ENCODE measurements at regions not wholly inside any gene's neighbourhood (a gene's known extent, or its start where the extent isn't known, plus 50 kb on each side); places are given as distances from the start of the nearest gene placed in this dataset.

DNA sequence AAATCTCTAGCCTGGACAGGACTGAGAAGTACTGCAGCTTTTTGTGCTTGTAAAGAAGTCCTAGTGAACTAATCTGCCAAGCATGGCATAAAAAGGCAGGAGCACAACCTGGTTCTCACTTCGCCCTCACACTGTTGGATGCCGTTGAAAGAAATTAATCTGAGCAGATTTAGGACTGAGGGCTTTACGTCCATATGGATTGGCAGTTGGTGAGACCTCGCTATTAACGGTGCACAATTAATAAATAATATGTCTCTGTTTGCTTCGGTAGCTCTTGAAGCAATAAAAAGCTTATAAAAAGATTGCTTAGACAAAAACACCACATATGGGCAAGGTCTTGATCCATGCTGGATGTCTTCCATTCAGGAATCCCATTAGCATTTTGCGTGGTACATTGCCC is 185.6 kb upstream of the EPHA7 start:
- TF ChIP-seq CTCF (IDR thresholded peaks at IDR 0.05) = no peak
- TF ChIP-seq POLR2A (IDR thresholded peaks at IDR 0.05) = no peak
